ENCODE measurements at regions not wholly inside any gene's neighbourhood (a gene's known extent, or its start where the extent isn't known, plus 50 kb on each side); places are given as distances from the start of the nearest gene placed in this dataset.
A peak's percentile ranks its signal among the peaks of the same experiment; 100 is the strongest.

GRCh38 chr3:22239011-22239410, 488.0 kb upstream of the ZNF385D start:
- peaks cover 7% of the 10 kb centered on the region for H3K4me1 Mint-ChIP-seq (ENCODE audit: insufficient read depth, unreplicated experiment)
- H3K27me3 Mint-ChIP-seq (ENCODE audit: insufficient read depth, unreplicated experiment): no peaks in the 10 kb centered on the region
- H3K9me3 Mint-ChIP-seq (ENCODE audit: unreplicated experiment): no peaks in the 10 kb centered on the region
- no peak overlapping the region for H3K27ac Mint-ChIP-seq (ENCODE audit: low read depth, unreplicated experiment)
- intact Hi-C loops (cut with micrococcal nuclease): no loop called here
- no TSS peak for BruUV-seq (replicated peaks)
- H3K36me3 Mint-ChIP-seq (ENCODE audit: insufficient read depth, unreplicated experiment): no peaks in the 10 kb centered on the region
- ChIA-PET POLR2A (no interaction called here), CTCF (no interaction called here)
- no peak overlapping the region for H3K4me3 Mint-ChIP-seq (ENCODE audit: unreplicated experiment)
- TF ChIP-seq CTCF (IDR thresholded peaks at IDR 0.05; ENCODE audit: unreplicated experiment): no peak
- DNase-seq (ENCODE audit: unreplicated experiment): no peak

- H3K27ac Mint-ChIP-seq (ENCODE audit: low read depth, unreplicated experiment): no peak overlapping the region
- CTCF ChIA-PET: interaction anchor here (0.6 to 0.7 kb wide), 2 partner anchors 486 to 727 kb away, joined by 3 read pairs; no protein-coding TSS in a partner anchor
- TF ChIP-seq CTCF (IDR thresholded peaks at IDR 0.05; ENCODE audit: unreplicated experiment): no peak
- intact Hi-C loops (cut with micrococcal nuclease): no loop called here
- BruUV-seq (replicated peaks): no TSS peak
- peaks cover 22% of the 10 kb centered on the region for H3K4me1 Mint-ChIP-seq (ENCODE audit: insufficient read depth, unreplicated experiment)
- no peaks in the 10 kb centered on the region for H3K36me3 Mint-ChIP-seq (ENCODE audit: insufficient read depth, unreplicated experiment)
- no peaks in the 10 kb centered on the region for H3K27me3 Mint-ChIP-seq (ENCODE audit: insufficient read depth, unreplicated experiment)
- H3K4me3 Mint-ChIP-seq (ENCODE audit: unreplicated experiment): no peak overlapping the region
- no peak for DNase-seq (ENCODE audit: unreplicated experiment)
- no peaks in the 10 kb centered on the region for H3K9me3 Mint-ChIP-seq (ENCODE audit: unreplicated experiment)
- POLR2A ChIA-PET: interaction anchor here (0.5 to 0.6 kb wide), 2 partner anchors 365 to 1383 kb away, joined by 3 read pairs; no protein-coding TSS in a partner anchor
These were observed 490.1 kb upstream of the ZNF385D start for GRCh38 chr3:22241110-22241509.

- no peak for TF ChIP-seq CTCF (IDR thresholded peaks at IDR 0.05; ENCODE audit: unreplicated experiment)
- Mint-ChIP-seq H3K4me3 (ENCODE audit: unreplicated experiment) (peak overlapping the region; percentile 29), H3K36me3 (ENCODE audit: insufficient read depth, unreplicated experiment) (no peaks in the 10 kb centered on the region), H3K27me3 (ENCODE audit: insufficient read depth, unreplicated experiment) (no peaks in the 10 kb centered on the region), H3K27ac (ENCODE audit: low read depth, unreplicated experiment) (peak overlapping the region; percentile 83), H3K4me1 (ENCODE audit: insufficient read depth, unreplicated experiment) (peaks cover 23% of the 10 kb centered on the region), H3K9me3 (ENCODE audit: unreplicated experiment) (no peaks in the 10 kb centered on the region)
- BruUV-seq (replicated peaks): no TSS peak
- intact Hi-C loops (cut with micrococcal nuclease): no loop called here
- ChIA-PET POLR2A (interaction anchor here (0.5 to 1.1 kb wide), 4 partner anchors 16 to 76 kb away, joined by 3 to 4 read pairs (median 3); no protein-coding TSS in a partner anchor), CTCF (interaction anchor here (0.7 kb wide), 2 partner anchors 62 to 771 kb away, joined by 3 read pairs; no protein-coding TSS in a partner anchor)
- DNase-seq (ENCODE audit: unreplicated experiment): peak; percentile 92
These were observed 493.9 kb upstream of the ZNF385D start for GRCh38 chr3:22244761-22245521.

- TF ChIP-seq CTCF (IDR thresholded peaks at IDR 0.05; ENCODE audit: unreplicated experiment): no peak
- CTCF ChIA-PET: no interaction called here
- H3K4me1 Mint-ChIP-seq (ENCODE audit: insufficient read depth, unreplicated experiment): peaks cover 23% of the 10 kb centered on the region
- POLR2A ChIA-PET: interaction anchor here (0.6 to 0.9 kb wide), 2 partner anchors 15 to 18 kb away, joined by 3 to 4 read pairs; no protein-coding TSS in a partner anchor
- peak; percentile 11 for DNase-seq (ENCODE audit: unreplicated experiment)
- no peaks in the 10 kb centered on the region for H3K27me3 Mint-ChIP-seq (ENCODE audit: insufficient read depth, unreplicated experiment)
- peak overlapping the region; percentile 83 for H3K27ac Mint-ChIP-seq (ENCODE audit: low read depth, unreplicated experiment)
- no TSS peak for BruUV-seq (replicated peaks)
- no peaks in the 10 kb centered on the region for H3K36me3 Mint-ChIP-seq (ENCODE audit: insufficient read depth, unreplicated experiment)
- intact Hi-C loops (cut with micrococcal nuclease): no loop called here
- H3K9me3 Mint-ChIP-seq (ENCODE audit: unreplicated experiment): no peaks in the 10 kb centered on the region
- H3K4me3 Mint-ChIP-seq (ENCODE audit: unreplicated experiment): no peak overlapping the region
These were observed 495.0 kb upstream of the ZNF385D start for GRCh38 chr3:22245811-22246583.

All from MCF 10A (cell line).